Ovary (tissue), 7 donors: ENCODE measurements at regions not wholly inside any gene's neighbourhood (a gene's known extent, or its start where the extent isn't known, plus 50 kb on each side); places are given as distances from the start of the nearest gene placed in this dataset.

Source experiments
- DNase-seq, 5 donors: peaks; one replicate each; pipeline ENCODE4 v3.0.0-alpha.2; 2019 to 2020
- H3K27ac ChIP-seq, 2 donors: fragments of 200-600 bp; one replicate each; pipeline versions ENCODE4 v1.5.1 to v1.8.0; 2019 to 2022
- H3K27me3 ChIP-seq: fragments of 200-600 bp; one replicate; pipeline ENCODE4 v1.8.0; 2022
- H3K36me3 ChIP-seq: fragments of 200-600 bp; sonication (generic); one replicate; pipeline ENCODE4 v1.5.1; 2019
- H3K4me1 ChIP-seq: one replicate; pipeline ENCODE4 v1.8.1; 2013; ENCODE audit warnings: mild to moderate bottlenecking, moderate library complexity; ENCODE audit not compliant: insufficient read depth
- H3K4me3 ChIP-seq: fragments of 200-600 bp; sonication (generic); one replicate; pipeline ENCODE4 v1.5.1; 2017
- H3K9me3 ChIP-seq, 2 donors: fragments of 200-600 bp in 1 of 2; sonication (generic) in 1 of 2; one replicate each; pipeline versions ENCODE4 v1.5.1 to v1.8.1; 2013 to 2019; ENCODE audit warnings: mild to moderate bottlenecking in 1 of 2, moderate library complexity in 1 of 2
- CTCF ChIP-seq, 3 donors: fragments of 450-650 bp in 2 of 3; fragments of 200-600 bp in 1 of 3; IDR thresholded peaks; one replicate each; pipeline versions ENCODE4 v1.5.1 to v1.8.0; 2016 to 2022; ENCODE audit warnings: antibody characterized with exemption in 3 of 3, mild to moderate bottlenecking in 1 of 3
- EP300 ChIP-seq: sonication (generic); formaldehyde crosslinking; IDR thresholded peaks from one replicate; pipeline ENCODE4 v1.6.1; 2017; ENCODE audit warnings: antibody characterized with exemption
- POLR2A ChIP-seq: fragments of 450-650 bp; IDR thresholded peaks from one replicate; pipeline ENCODE4 v1.6.1; 2017; ENCODE audit warnings: antibody characterized with exemption, mild to moderate bottlenecking, moderate library complexity
- WGBS, 3 donors: extraction: QIAGEN DNeasy Blood & Tissue Kit in 1 of 3; methylation state at CpG; one replicate each; pipeline versions ENCODE4 v1.1.5 to v1.1.7; 2013 to 2017; 5-methylcytosine and 5-hydroxymethylcytosine counted together
- intact Hi-C, 4 donors: fragments of 100-400 bp; cut with DNase I; formaldehyde crosslinking; loops; one replicate each; pipeline versions ENCODE4 v1.11.0 to v1.15.1; 2022 to 2023
- donor health status: DM: no; HTN: no; CAD: no; lungs with moderate emphysema.
- donor health status: DM: no; HTN: no; CAD: no.
- donor health status: Bipolar disorder and iron deficiency.
- donor health status: DM: no; HTN: no; CAD: no.
- donor health status: DM: yes; HTN: yes; CAD: no.

GRCh38 chr9:110048976-110049698, 158.8 kb downstream of the C9orf152 start:
- H3K9me3 ChIP-seq: no peaks in the 10 kb centered on the region
- TF ChIP-seq EP300 (no peak), POLR2A (no peak), CTCF (IDR thresholded peaks at IDR 0.05) (no peak)
- peak overlapping the region in 1 of 2 donors; percentile 28 for H3K27ac ChIP-seq
- 0 to 1% (median 1%) methylated on average over 35 of the region's 35 CpGs for WGBS, 3 donors
- DNase-seq: peak in 1 of 5 donors; percentile 31
- no peaks in the 10 kb centered on the region for H3K36me3 ChIP-seq
- no peaks in the 10 kb centered on the region for H3K27me3 ChIP-seq
- intact Hi-C loops: no loop called here
- peak overlapping the region; percentile 74 for H3K4me3 ChIP-seq
- peaks cover 6% of the 10 kb centered on the region for H3K4me1 ChIP-seq

- Histone ChIP-seq H3K4me1 (peaks cover 6% of the 10 kb centered on the region), H3K4me3 (peak overlapping the region; percentile 74), H3K9me3 (no peaks in the 10 kb centered on the region), H3K27ac (no peak overlapping the region), H3K27me3 (no peaks in the 10 kb centered on the region), H3K36me3 (no peaks in the 10 kb centered on the region)
- no peak for TF ChIP-seq EP300
- intact Hi-C loops: no loop called here
- 12 to 17% (median 16%) methylated on average over 26 of the region's 26 CpGs for WGBS, 3 donors
- DNase-seq: peak in 2 of 5 donors; percentile 24 to 30
Observed at GRCh38 chr9:110049699-110050450, 158.1 kb downstream of the C9orf152 start.

- H3K27ac ChIP-seq: no peak overlapping the region
- peak in 1 of 5 donors; percentile 24 for DNase-seq
- no peaks in the 10 kb centered on the region for H3K36me3 ChIP-seq
- TF ChIP-seq CTCF (IDR thresholded peaks at IDR 0.05) (no peak), EP300 (no peak), POLR2A (no peak)
- H3K9me3 ChIP-seq: no peaks in the 10 kb centered on the region
- no peak overlapping the region for H3K4me3 ChIP-seq
- 59 to 66% (median 66%) methylated on average over 1 of the region's 1 CpG for WGBS, 3 donors
- intact Hi-C loops: no loop called here
- H3K27me3 ChIP-seq: no peaks in the 10 kb centered on the region
- H3K4me1 ChIP-seq: peaks cover 6% of the 10 kb centered on the region
Observed at GRCh38 chr9:110050925-110051355, 157.0 kb downstream of the C9orf152 start.

- no peaks in the 10 kb centered on the region for H3K36me3 ChIP-seq
- H3K9me3 ChIP-seq: no peaks in the 10 kb centered on the region
- H3K27me3 ChIP-seq: no peaks in the 10 kb centered on the region
- DNase-seq: no peak
- WGBS, 3 donors: 96 to 99% (median 98%) methylated on average over 6 of the region's 6 CpGs
- no peak for TF ChIP-seq POLR2A
- TF ChIP-seq EP300: no peak
- no peak for TF ChIP-seq CTCF (IDR thresholded peaks at IDR 0.05)
- no peak overlapping the region for H3K27ac ChIP-seq
- intact Hi-C loops: no loop called here
- peaks cover 1% of the 10 kb centered on the region for H3K4me1 ChIP-seq
- H3K4me3 ChIP-seq: no peak overlapping the region
Observed at GRCh38 chr9:110056062-110056461, 151.9 kb downstream of the C9orf152 start.
